HepG2 (cell line): ENCODE measurements at regions not wholly inside any gene's neighbourhood (a gene's known extent, or its start where the extent isn't known, plus 50 kb on each side); places are given as distances from the start of the nearest gene placed in this dataset.
A peak's percentile ranks its signal among the peaks of the same experiment; 100 is the strongest.

Source experiments
- KAT8 ChIP-seq: IDR thresholded peaks from 2 replicates; pipeline ENCODE4 v1.6.1; 2016; ENCODE audit warnings: missing genetic modification reagents, missing compliant biosample characterization
- NFIC ChIP-seq: IDR thresholded peaks from 2 replicates; pipeline ENCODE4 v1.6.1; 2012; ENCODE audit warnings: mild to moderate bottlenecking, low read length, inconsistent platforms
- PRDM15 ChIP-seq: sonication (generic); formaldehyde crosslinking; IDR thresholded peaks from 2 replicates; pipeline ENCODE4 v1.4.0; 2020; ENCODE audit warnings: missing genetic modification reagents
- RFXAP ChIP-seq: sonication (generic); formaldehyde crosslinking; IDR thresholded peaks from 2 replicates; pipeline ENCODE4 v1.4.0; 2020; ENCODE audit warnings: missing genetic modification reagents, borderline replicate concordance
- ZNF225 ChIP-seq: sonication (generic); formaldehyde crosslinking; IDR thresholded peaks from 2 replicates; pipeline ENCODE4 v1.4.0; 2020; ENCODE audit warnings: mild to moderate bottlenecking, missing genetic modification reagents
- ZNF597 ChIP-seq: sonication (generic); formaldehyde crosslinking; IDR thresholded peaks from 2 replicates; pipeline ENCODE4 v1.5.0; 2020; ENCODE audit warnings: missing genetic modification reagents
- ZNF883 ChIP-seq: sonication (generic); formaldehyde crosslinking; IDR thresholded peaks from 2 replicates; pipeline ENCODE4 v1.5.1; 2020; ENCODE audit warnings: mild to moderate bottlenecking, missing genetic modification reagents; ENCODE audit errors: not compliant biosample characterization
- TF ChIP-seq, protein P1 (sequence below): sonication (generic); formaldehyde crosslinking; IDR thresholded peaks from 2 replicates; pipeline ENCODE4 v1.5.0; 2020; ENCODE audit warnings: mild to moderate bottlenecking, missing genetic modification reagents, borderline replicate concordance
- TF ChIP-seq, protein P2 (sequence below): sonication (generic); formaldehyde crosslinking; IDR thresholded peaks from 2 replicates; pipeline ENCODE4 v1.5.0; 2020; ENCODE audit warnings: mild to moderate bottlenecking, missing genetic modification reagents
- TF ChIP-seq, protein P3 (sequence below): sonication (generic); formaldehyde crosslinking; IDR thresholded peaks from 2 replicates; pipeline ENCODE4 v1.4.0; 2020; ENCODE audit warnings: missing genetic modification reagents

GRCh38 chr17:13420878-13421277, 180.9 kb downstream of the HS3ST3A1 start (continued):
- TF ChIP-seq, protein P1, sequence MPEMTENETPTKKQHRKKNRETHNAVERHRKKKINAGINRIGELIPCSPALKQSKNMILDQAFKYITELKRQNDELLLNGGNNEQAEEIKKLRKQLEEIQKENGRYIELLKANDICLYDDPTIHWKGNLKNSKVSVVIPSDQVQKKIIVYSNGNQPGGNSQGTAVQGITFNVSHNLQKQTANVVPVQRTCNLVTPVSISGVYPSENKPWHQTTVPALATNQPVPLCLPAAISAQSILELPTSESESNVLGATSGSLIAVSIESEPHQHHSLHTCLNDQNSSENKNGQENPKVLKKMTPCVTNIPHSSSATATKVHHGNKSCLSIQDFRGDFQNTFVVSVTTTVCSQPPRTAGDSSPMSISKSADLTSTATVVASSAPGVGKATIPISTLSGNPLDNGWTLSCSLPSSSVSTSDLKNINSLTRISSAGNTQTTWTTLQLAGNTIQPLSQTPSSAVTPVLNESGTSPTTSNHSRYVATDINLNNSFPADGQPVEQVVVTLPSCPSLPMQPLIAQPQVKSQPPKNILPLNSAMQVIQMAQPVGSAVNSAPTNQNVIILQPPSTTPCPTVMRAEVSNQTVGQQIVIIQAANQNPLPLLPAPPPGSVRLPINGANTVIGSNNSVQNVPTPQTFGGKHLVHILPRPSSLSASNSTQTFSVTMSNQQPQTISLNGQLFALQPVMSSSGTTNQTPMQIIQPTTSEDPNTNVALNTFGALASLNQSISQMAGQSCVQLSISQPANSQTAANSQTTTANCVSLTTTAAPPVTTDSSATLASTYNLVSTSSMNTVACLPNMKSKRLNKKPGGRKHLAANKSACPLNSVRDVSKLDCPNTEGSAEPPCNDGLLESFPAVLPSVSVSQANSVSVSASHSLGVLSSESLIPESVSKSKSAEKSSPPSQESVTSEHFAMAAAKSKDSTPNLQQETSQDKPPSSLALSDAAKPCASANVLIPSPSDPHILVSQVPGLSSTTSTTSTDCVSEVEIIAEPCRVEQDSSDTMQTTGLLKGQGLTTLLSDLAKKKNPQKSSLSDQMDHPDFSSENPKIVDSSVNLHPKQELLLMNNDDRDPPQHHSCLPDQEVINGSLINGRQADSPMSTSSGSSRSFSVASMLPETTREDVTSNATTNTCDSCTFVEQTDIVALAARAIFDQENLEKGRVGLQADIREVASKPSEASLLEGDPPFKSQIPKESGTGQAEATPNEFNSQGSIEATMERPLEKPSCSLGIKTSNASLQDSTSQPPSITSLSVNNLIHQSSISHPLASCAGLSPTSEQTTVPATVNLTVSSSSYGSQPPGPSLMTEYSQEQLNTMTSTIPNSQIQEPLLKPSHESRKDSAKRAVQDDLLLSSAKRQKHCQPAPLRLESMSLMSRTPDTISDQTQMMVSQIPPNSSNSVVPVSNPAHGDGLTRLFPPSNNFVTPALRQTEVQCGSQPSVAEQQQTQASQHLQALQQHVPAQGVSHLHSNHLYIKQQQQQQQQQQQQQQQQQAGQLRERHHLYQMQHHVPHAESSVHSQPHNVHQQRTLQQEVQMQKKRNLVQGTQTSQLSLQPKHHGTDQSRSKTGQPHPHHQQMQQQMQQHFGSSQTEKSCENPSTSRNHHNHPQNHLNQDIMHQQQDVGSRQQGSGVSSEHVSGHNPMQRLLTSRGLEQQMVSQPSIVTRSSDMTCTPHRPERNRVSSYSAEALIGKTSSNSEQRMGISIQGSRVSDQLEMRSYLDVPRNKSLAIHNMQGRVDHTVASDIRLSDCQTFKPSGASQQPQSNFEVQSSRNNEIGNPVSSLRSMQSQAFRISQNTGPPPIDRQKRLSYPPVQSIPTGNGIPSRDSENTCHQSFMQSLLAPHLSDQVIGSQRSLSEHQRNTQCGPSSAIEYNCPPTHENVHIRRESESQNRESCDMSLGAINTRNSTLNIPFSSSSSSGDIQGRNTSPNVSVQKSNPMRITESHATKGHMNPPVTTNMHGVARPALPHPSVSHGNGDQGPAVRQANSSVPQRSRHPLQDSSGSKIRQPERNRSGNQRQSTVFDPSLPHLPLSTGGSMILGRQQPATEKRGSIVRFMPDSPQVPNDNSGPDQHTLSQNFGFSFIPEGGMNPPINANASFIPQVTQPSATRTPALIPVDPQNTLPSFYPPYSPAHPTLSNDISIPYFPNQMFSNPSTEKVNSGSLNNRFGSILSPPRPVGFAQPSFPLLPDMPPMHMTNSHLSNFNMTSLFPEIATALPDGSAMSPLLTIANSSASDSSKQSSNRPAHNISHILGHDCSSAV (CRISPR knock-in tag), result no peak
- TF ChIP-seq, protein P2, sequence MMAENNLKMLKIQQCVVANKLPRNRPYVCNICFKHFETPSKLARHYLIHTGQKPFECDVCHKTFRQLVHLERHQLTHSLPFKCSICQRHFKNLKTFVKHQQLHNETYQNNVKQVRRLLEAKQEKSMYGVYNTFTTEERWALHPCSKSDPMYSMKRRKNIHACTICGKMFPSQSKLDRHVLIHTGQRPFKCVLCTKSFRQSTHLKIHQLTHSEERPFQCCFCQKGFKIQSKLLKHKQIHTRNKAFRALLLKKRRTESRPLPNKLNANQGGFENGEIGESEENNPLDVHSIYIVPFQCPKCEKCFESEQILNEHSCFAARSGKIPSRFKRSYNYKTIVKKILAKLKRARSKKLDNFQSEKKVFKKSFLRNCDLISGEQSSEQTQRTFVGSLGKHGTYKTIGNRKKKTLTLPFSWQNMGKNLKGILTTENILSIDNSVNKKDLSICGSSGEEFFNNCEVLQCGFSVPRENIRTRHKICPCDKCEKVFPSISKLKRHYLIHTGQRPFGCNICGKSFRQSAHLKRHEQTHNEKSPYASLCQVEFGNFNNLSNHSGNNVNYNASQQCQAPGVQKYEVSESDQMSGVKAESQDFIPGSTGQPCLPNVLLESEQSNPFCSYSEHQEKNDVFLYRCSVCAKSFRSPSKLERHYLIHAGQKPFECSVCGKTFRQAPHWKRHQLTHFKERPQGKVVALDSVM (CRISPR knock-in tag), result no peak
- TF ChIP-seq RFXAP (CRISPR knock-in tag) (no peak), ZNF883 (CRISPR knock-in tag) (no peak), ZNF597 (no peak), NFIC (no peak), KAT8 (peak; percentile 68; the same call in 1 of the 2 replicates), ZNF225 (CRISPR knock-in tag) (no peak), PRDM15 (CRISPR knock-in tag) (no peak)
- TF ChIP-seq, protein P3, sequence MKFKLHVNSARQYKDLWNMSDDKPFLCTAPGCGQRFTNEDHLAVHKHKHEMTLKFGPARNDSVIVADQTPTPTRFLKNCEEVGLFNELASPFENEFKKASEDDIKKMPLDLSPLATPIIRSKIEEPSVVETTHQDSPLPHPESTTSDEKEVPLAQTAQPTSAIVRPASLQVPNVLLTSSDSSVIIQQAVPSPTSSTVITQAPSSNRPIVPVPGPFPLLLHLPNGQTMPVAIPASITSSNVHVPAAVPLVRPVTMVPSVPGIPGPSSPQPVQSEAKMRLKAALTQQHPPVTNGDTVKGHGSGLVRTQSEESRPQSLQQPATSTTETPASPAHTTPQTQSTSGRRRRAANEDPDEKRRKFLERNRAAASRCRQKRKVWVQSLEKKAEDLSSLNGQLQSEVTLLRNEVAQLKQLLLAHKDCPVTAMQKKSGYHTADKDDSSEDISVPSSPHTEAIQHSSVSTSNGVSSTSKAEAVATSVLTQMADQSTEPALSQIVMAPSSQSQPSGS (CRISPR knock-in tag), result peak; percentile 99
